Heart right ventricle (tissue), 16 donors: ENCODE measurements at regions not wholly inside any gene's neighbourhood (a gene's known extent, or its start where the extent isn't known, plus 50 kb on each side); places are given as distances from the start of the nearest gene placed in this dataset.

ENCODE experiments used
- ATAC-seq, 8 donors: fragments of 200-7000 bp; cut with Tn5 transposase; one replicate each; pipeline ENCODE4 v1.9.1; 2020; ENCODE audit warnings: mild to moderate bottlenecking in 8 of 8, moderate library complexity in 8 of 8, moderate number of reproducible peaks in 1 of 8
- DNase-seq, 2 donors: peaks; one replicate each; pipeline ENCODE4 v3.0.0-alpha.2; 2020
- H3K27ac ChIP-seq, 10 donors: fragments of 200-600 bp; sonication (generic) in 2 of 10; one replicate each; pipeline versions ENCODE4 v1.5.0 to v1.8.0; 2020 to 2022; ENCODE audit warnings: mild to moderate bottlenecking in 3 of 10
- H3K27me3 ChIP-seq, 7 donors: fragments of 200-600 bp; one replicate each; pipeline ENCODE4 v1.8.0; 2021 to 2022; ENCODE audit warnings: mild to moderate bottlenecking in 2 of 7
- H3K36me3 ChIP-seq, 9 donors: fragments of 200-600 bp; sonication (generic) in 1 of 9; one replicate each; pipeline versions ENCODE4 v1.5.0 to v1.8.0; 2020 to 2022; ENCODE audit warnings: mild to moderate bottlenecking in 2 of 9
- H3K4me1 ChIP-seq, 9 donors: fragments of 200-600 bp; sonication (generic) in 1 of 9; one replicate each; pipeline versions ENCODE4 v1.5.0 to v1.8.0; 2020 to 2022; ENCODE audit warnings: mild to moderate bottlenecking in 4 of 9
- H3K4me3 ChIP-seq, 10 donors: fragments of 200-600 bp; sonication (generic) in 2 of 10; one replicate each; pipeline versions ENCODE4 v1.5.0 to v1.8.0; 2020 to 2022; ENCODE audit warnings: mild to moderate bottlenecking in 7 of 10, moderate library complexity in 2 of 10
- H3K9me3 ChIP-seq, 11 donors: fragments of 200-600 bp in 10 of 11; sonication (generic) in 2 of 11; one replicate each; pipeline versions ENCODE4 v1.5.0 to v1.8.0; 2013 to 2022; ENCODE audit warnings: mild to moderate bottlenecking in 2 of 11, control low read depth in 1 of 11, moderate library complexity in 1 of 11
- WGBS, 2 donors: extraction: QIAGEN DNeasy Blood & Tissue Kit; methylation state at CpG; one replicate each; pipeline ENCODE4 v1.1.7; 2013; ENCODE audit warnings: inconsistent platforms in 1 of 2; 5-methylcytosine and 5-hydroxymethylcytosine counted together
- intact Hi-C, 10 donors: fragments of 100-400 bp; cut with DNase I; formaldehyde crosslinking; loops; one replicate each; pipeline versions ENCODE4 v1.11.1 to v1.14.2; 2022
- TF ChIP-seq, protein P1 (sequence below), 9 donors: fragments of 200-600 bp; sonication (generic) in 2 of 9; IDR thresholded peaks; one replicate each; pipeline versions ENCODE4 v1.5.0 to v1.8.0; 2021 to 2022; ENCODE audit warnings: antibody characterized with exemption in 9 of 9, mild to moderate bottlenecking in 5 of 9, moderate library complexity in 1 of 9
- donor health status: Arrhythmogenic right ventricular cardiomyopathy.
- donor health status: ischemic (EF 13 %, LVEDD 7.1; RV severe dilation, severe dysfunction).
- donor health status: healthy with polysubstance abuse.
- donor health status: DM: no; HTN: yes; CAD: no.
- donor health status: DM: no; HTN: no; CAD: no.
- donor health status: ischemic (EF 25% LVEDD 6.9; RV normal size, moderate dysfunction).
- donor health status: ischemic (EF 25% LVEDD 5.7; RV mildly dilated, moderate dysfunction).
- donor health status: healthy.
- donor health status: DM: yes; HTN: yes; CAD: no.
- donor health status: Ischemic cardiomyopathy.
- donor health status: ischemic (EF 35%, LVEDD 5.7; RV mildly dilated, moderate dysfunction).
- donor health status: nonischemic (EF 11% LVEDD 7.7; RV severe dilation, severe dysfunction).
- donor health status: DM: yes; HTN: yes; CAD: no.
- donor health status: PGD.
- donor health status: ischemic (EF 29% LVEDD 5.4; RV normal size, mild dysfunction).
- donor health status: nonischemic (EF 23%, LVEDD 6.1; RV moderate dilation, normal function).

DNA sequence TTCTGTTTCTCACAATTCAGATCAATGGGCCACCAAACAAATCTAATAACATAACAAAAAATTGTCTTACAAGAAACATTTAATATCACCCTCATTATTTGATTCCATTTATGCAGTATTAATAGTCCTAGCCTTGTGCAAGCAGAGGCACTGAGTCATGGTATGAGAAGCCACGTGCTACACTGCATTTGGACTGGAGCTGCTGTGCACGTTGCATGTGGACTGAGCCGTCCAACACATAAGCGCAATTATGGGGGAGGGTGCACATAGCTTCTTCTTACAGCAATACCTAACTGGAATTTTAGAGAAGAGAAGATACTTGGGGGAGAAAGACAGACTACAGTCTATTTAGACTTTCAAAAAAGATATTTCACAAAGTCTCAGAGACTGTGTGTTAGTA is 329.6 kb upstream of the ID2 start:
- TF ChIP-seq, protein P1, sequence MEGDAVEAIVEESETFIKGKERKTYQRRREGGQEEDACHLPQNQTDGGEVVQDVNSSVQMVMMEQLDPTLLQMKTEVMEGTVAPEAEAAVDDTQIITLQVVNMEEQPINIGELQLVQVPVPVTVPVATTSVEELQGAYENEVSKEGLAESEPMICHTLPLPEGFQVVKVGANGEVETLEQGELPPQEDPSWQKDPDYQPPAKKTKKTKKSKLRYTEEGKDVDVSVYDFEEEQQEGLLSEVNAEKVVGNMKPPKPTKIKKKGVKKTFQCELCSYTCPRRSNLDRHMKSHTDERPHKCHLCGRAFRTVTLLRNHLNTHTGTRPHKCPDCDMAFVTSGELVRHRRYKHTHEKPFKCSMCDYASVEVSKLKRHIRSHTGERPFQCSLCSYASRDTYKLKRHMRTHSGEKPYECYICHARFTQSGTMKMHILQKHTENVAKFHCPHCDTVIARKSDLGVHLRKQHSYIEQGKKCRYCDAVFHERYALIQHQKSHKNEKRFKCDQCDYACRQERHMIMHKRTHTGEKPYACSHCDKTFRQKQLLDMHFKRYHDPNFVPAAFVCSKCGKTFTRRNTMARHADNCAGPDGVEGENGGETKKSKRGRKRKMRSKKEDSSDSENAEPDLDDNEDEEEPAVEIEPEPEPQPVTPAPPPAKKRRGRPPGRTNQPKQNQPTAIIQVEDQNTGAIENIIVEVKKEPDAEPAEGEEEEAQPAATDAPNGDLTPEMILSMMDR (IDR thresholded peaks at IDR 0.05) = no peak
- no peaks in the 10 kb centered on the region for H3K36me3 ChIP-seq
- ATAC-seq (no peak), DNase-seq (no peak)
- H3K9me3 ChIP-seq = peaks cover 0 to 10% (median 0%) of the 10 kb centered on the region in 11 donors
- peaks cover 0 to 7% (median 0%) of the 10 kb centered on the region in 9 donors for H3K4me1 ChIP-seq
- intact Hi-C loops = no loop called here
- no peak overlapping the region for H3K4me3 ChIP-seq
- WGBS, 2 donors = 92 to 93% methylated on average over 4 of the region's 4 CpGs
- H3K27ac ChIP-seq = no peak overlapping the region
- H3K27me3 ChIP-seq = no peaks in the 10 kb centered on the region

DNA sequence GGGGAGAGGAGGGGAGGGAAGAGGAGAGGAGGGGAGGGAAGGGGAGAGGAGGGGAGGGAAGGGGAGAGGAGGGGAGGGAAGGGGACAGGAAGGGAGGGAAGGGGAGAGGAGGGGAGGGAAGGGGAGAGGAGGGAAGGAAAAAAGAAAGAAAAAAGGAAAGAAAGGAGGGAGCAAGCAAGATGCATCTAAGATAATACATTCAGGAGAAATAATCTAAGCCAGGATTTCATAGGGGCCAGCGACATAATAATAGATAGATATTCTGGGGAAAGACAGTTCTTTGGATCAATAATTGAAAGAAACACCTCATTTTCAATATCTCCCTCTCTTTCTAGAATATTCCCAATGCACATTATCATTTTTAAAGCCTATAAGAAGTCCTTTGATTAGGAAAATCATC is 328.9 kb upstream of the ID2 start:
- DNase-seq (no peak), ATAC-seq (no peak)
- TF ChIP-seq, protein P1 (IDR thresholded peaks at IDR 0.05) = no peak
- H3K4me3 ChIP-seq = no peak overlapping the region
- intact Hi-C loops = no loop called here
- H3K27me3 ChIP-seq = no peaks in the 10 kb centered on the region
- peaks cover 0 to 10% (median 0%) of the 10 kb centered on the region in 11 donors for H3K9me3 ChIP-seq
- no peak overlapping the region for H3K27ac ChIP-seq
- H3K4me1 ChIP-seq = peaks cover 0 to 7% (median 0%) of the 10 kb centered on the region in 9 donors
- WGBS, 2 donors = 100% methylated on average over 1 of the region's 1 CpG
- H3K36me3 ChIP-seq = no peaks in the 10 kb centered on the region

DNA sequence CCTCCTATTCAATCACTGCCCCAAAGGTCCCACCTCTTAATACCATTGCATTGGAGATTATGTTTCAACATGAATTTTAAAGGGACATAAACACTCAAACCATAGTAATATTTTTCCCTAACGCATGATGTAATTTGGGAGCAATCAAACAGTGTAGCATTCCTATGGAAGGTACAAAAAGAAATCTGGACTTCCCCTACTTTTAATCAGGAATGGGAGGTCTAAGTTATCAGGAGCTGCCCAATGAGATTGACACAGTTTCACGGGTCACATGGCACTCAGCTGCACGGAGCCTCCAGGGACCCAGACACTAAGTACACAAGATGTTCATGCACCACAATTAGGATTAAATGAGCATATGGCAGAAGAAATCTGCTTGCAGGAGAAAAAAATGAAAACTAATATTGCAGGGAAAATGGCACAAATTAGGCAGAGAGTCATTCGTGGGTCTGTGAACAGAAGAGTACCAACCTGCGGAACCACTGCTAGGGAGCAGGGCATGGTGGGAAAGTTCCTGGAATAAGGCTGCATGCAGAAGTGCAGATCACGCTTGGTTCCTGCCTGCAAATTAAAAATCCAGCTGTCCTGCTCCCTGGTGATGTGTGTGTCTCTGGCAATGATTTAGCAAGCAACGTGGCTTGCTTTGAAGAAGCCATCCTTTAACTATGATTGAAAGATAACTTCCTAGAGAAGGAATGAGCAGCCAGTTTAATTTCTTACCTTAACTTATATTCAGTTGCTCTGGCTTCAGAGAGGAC is 326.6 kb upstream of the ID2 start:
- WGBS, 2 donors = 55 to 58% methylated on average over 7 of the region's 7 CpGs
- Histone ChIP-seq H3K4me1 (peaks cover 0 to 7% (median 0%) of the 10 kb centered on the region in 9 donors), H3K36me3 (no peaks in the 10 kb centered on the region), H3K27ac (no peak overlapping the region), H3K4me3 (no peak overlapping the region), H3K27me3 (no peaks in the 10 kb centered on the region), H3K9me3 (peaks cover 0 to 10% (median 0%) of the 10 kb centered on the region in 11 donors)
- intact Hi-C loops = no loop called here
- TF ChIP-seq, protein P1 (IDR thresholded peaks at IDR 0.05) = no peak
- ATAC-seq = no peak
- no peak for DNase-seq

DNA sequence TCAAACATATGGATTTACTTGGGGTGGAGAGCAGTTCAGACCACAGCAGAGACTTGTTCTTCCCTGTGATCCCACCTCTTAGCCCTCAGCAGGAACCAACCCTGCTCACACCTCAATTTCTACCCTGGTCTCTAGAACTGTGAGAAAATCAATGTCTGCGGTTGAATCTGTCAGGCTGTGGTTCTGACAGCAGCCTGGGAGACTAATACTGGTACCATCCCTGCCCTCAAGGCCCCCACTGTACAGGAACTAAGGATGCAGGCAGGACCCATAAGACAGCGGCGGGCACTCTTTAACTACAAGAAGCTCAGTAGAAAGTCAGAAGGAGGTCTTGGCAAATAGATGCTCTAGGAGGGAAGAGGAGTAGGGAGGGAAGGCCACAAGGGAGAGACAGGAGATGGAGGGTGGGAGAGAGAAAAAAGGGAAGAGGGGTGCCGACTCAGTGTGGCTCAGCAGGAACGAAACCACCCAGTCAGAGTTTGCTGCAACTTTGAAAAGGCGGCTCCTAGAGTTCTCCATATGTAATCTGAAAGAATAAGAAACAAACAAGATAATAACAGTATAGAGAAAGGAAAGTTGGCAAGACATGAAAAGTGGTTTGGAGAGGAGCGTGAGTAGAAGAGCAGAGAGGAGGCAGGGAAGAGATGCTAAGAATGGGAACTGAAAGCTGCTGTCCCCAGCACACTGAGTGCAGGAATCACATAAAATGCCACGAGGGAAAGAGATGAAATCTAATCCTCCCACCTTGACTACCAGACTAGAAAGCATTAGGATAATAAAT is 323.9 kb upstream of the ID2 start:
- DNase-seq (no peak), ATAC-seq (no peak)
- no peak overlapping the region for H3K27ac ChIP-seq
- H3K4me1 ChIP-seq = peaks cover 0 to 7% (median 0%) of the 10 kb centered on the region in 9 donors
- intact Hi-C loops = no loop called here
- 84 to 88% methylated on average over 8 of the region's 8 CpGs for WGBS, 2 donors
- no peaks in the 10 kb centered on the region for H3K27me3 ChIP-seq
- no peak overlapping the region for H3K4me3 ChIP-seq
- H3K9me3 ChIP-seq = peaks cover 0 to 9% (median 0%) of the 10 kb centered on the region in 11 donors
- TF ChIP-seq, protein P1 (IDR thresholded peaks at IDR 0.05) = no peak
- H3K36me3 ChIP-seq = no peaks in the 10 kb centered on the region
